ENCODE measurements at regions not wholly inside any gene's neighbourhood (a gene's known extent, or its start where the extent isn't known, plus 50 kb on each side); places are given as distances from the start of the nearest gene placed in this dataset.

DNA sequence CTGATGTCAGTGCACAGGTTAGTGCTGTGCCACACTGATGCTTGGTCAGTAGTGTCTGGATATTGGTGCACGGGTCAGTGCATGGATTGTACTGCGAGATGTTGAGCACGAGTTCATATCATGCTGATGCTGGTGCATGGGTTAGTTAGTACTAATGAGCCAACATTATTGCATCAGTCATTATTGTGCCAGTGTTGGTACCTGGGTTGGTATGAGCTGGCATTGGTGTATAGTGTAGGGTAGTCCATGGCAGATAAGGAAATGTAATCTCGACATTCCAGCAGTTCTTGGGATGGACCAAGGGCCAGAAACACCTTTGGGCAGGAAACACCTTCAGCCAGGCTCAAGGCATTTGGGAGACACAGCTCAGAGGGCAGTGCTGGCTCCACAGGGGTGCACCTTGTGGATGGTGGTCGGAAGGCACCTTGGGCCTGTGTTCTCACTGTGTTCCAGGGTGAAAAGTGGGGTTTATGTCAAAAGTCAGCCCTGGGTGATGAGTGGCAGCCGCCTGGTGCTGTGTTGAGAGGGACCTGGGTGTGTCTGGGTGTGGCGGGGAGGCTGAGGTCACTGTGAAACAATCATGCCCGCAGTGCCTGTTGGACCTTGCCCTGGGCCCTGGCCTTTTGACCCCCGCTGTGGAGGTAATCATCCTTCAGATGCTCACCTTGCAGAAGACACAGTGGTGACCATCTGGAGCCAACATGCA is 100.7 kb upstream of the ZNF469 start:
- no peak for DNase-seq (ENCODE audit: low spot score)
- H3K36me3 Mint-ChIP-seq (ENCODE audit: low read depth, unreplicated experiment) = peaks cover 3% of the 10 kb centered on the region
- H3K9me3 Mint-ChIP-seq (ENCODE audit: unreplicated experiment) = no peaks in the 10 kb centered on the region
- H3K27me3 Mint-ChIP-seq (ENCODE audit: unreplicated experiment) = peaks cover 11% of the 10 kb centered on the region
- no peak for TF ChIP-seq CTCF (IDR thresholded peaks at IDR 0.05; ENCODE audit: unreplicated experiment)
- H3K27ac Mint-ChIP-seq (ENCODE audit: unreplicated experiment) = no peak overlapping the region
- H3K4me1 Mint-ChIP-seq (ENCODE audit: unreplicated experiment) = no peaks in the 10 kb centered on the region
- H3K4me3 Mint-ChIP-seq (ENCODE audit: unreplicated experiment) = no peak overlapping the region

DNA sequence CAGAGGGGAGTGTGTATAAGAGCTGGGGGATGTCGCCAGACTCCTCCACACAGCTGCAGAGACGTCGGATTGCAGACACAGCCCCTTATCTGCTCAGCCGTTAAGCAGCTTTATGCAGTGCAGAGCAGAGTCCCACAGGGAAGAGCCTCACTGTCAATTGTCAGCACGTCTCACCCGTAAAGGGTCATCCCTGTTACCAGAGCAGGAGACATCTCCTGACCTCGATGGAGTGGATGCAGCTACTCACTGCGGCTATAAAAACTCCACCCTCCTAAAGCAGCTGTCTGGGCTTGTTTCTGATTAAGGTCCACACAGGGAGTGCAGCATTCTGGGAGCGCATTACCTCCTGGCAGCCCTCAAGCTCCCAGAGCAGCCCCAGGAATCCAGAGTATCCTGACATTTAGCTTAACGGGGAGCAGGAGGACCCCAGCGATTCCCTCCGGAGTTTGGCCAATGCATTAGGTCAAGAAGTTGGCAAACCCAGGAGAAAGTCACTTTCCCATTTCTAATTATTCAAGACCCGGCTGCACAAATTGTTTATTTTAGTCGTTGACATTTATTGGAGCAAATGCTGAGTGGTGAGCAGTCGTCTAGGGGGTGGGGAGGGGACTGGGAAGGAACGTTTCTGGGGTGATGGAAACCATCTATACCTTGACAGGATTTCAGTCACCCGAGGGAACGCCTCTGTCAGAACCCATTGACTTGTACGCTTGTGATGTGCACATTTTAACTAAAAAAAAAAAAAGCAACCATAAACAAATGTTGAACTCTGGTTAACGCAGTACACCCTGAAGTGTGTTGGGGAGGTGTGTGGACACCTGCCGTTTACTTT is 100.0 kb upstream of the ZNF469 start:
- Mint-ChIP-seq H3K4me3 (ENCODE audit: unreplicated experiment) (no peak overlapping the region), H3K4me1 (ENCODE audit: unreplicated experiment) (no peaks in the 10 kb centered on the region), H3K36me3 (ENCODE audit: low read depth, unreplicated experiment) (peaks cover 3% of the 10 kb centered on the region), H3K9me3 (ENCODE audit: unreplicated experiment) (no peaks in the 10 kb centered on the region), H3K27me3 (ENCODE audit: unreplicated experiment) (peaks cover 13% of the 10 kb centered on the region), H3K27ac (ENCODE audit: unreplicated experiment) (no peak overlapping the region)
- no peak for DNase-seq (ENCODE audit: low spot score)
- TF ChIP-seq CTCF (IDR thresholded peaks at IDR 0.05; ENCODE audit: unreplicated experiment) = no peak

DNA sequence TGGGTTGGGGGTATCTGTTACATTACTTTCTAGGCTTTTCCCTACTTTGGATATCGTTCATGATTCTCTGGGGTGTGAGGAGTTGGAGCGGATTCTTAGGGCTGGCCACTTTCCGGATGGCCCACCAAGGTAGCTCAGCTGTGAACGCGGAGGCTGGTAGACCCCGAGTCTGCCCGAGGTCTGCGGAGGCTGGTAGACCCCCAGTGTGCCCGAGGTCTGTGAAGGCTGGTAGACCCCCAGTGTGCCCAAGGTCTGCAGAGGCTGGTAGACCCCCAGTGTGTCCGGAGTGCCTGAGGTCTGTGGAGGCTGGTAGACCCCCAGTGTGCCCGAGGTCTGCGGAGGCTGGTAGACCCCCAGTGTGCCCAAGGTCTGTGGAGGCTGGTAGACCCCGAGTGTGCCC is 99.2 kb upstream of the ZNF469 start:
- H3K27ac Mint-ChIP-seq (ENCODE audit: unreplicated experiment) = no peak overlapping the region
- DNase-seq (ENCODE audit: low spot score) = no peak
- no peaks in the 10 kb centered on the region for H3K4me1 Mint-ChIP-seq (ENCODE audit: unreplicated experiment)
- H3K27me3 Mint-ChIP-seq (ENCODE audit: unreplicated experiment) = peaks cover 13% of the 10 kb centered on the region
- TF ChIP-seq CTCF (IDR thresholded peaks at IDR 0.05; ENCODE audit: unreplicated experiment) = no peak
- no peaks in the 10 kb centered on the region for H3K9me3 Mint-ChIP-seq (ENCODE audit: unreplicated experiment)
- H3K36me3 Mint-ChIP-seq (ENCODE audit: low read depth, unreplicated experiment) = peaks cover 3% of the 10 kb centered on the region
- no peak overlapping the region for H3K4me3 Mint-ChIP-seq (ENCODE audit: unreplicated experiment)

DNA sequence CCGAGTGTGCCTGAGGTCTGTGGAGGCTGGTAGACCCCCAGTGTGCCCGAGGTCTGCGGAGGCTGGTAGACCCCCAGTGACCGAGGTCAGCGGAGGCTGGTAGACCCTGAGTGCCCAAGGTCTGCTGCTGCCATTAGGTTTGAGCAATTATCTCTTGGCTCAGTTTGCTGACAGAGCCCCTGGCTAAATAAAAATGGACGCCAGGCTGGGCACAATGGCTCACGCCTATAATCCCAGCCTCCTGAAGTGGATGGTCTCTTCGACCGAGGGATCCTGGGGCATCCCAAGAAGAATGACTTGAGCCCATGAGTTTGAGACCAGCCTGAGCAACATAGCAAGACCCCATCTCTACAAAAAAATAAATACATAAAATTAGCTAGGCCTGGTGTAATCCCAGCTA is 98.7 kb upstream of the ZNF469 start:
- no peaks in the 10 kb centered on the region for H3K9me3 Mint-ChIP-seq (ENCODE audit: unreplicated experiment)
- H3K4me3 Mint-ChIP-seq (ENCODE audit: unreplicated experiment) = no peak overlapping the region
- DNase-seq (ENCODE audit: low spot score) = no peak
- H3K4me1 Mint-ChIP-seq (ENCODE audit: unreplicated experiment) = no peaks in the 10 kb centered on the region
- TF ChIP-seq CTCF (IDR thresholded peaks at IDR 0.05; ENCODE audit: unreplicated experiment) = no peak
- no peak overlapping the region for H3K27ac Mint-ChIP-seq (ENCODE audit: unreplicated experiment)
- H3K27me3 Mint-ChIP-seq (ENCODE audit: unreplicated experiment) = peaks cover 13% of the 10 kb centered on the region
- peaks cover 3% of the 10 kb centered on the region for H3K36me3 Mint-ChIP-seq (ENCODE audit: low read depth, unreplicated experiment)
